Spleen (tissue), 11 donors: ENCODE measurements at regions not wholly inside any gene's neighbourhood (a gene's known extent, or its start where the extent isn't known, plus 50 kb on each side); places are given as distances from the start of the nearest gene placed in this dataset.

ENCODE experiments used
- DNase-seq: peaks from one replicate; pipeline ENCODE4 v3.0.0-alpha.2; 2020
- H3K27ac ChIP-seq, 8 donors: fragments of 200-600 bp; sonication (generic) in 7 of 8; 1 replicate in 4 of 8; 2 replicates in 4 of 8; pipeline versions ENCODE4 v1.5.0 to v1.8.0; 2016 to 2021; ENCODE audit warnings: inconsistent platforms in 4 of 8, mild to moderate bottlenecking in 4 of 8, moderate library complexity in 1 of 8
- H3K27me3 ChIP-seq, 7 donors: fragments of 200-600 bp; sonication (generic) in 6 of 7; replicated peaks in 1 of 7; 1 replicate in 4 of 7; 2 replicates in 3 of 7; pipeline versions ENCODE4 v1.5.0 to v1.8.0; 2016 to 2021; ENCODE audit warnings: inconsistent platforms in 3 of 7, mild to moderate bottlenecking in 1 of 7
- H3K36me3 ChIP-seq, 6 donors: fragments of 200-600 bp; sonication (generic) in 5 of 6; 1 replicate in 4 of 6; 2 replicates in 2 of 6; pipeline versions ENCODE4 v1.5.0 to v1.8.0; 2016 to 2021; ENCODE audit warnings: inconsistent platforms in 2 of 6
- H3K4me1 ChIP-seq, 6 donors: fragments of 200-600 bp; sonication (generic) in 5 of 6; 1 replicate in 3 of 6; 2 replicates in 3 of 6; pipeline versions ENCODE4 v1.5.0 to v1.8.0; 2016 to 2021; ENCODE audit warnings: inconsistent platforms in 3 of 6
- H3K4me3 ChIP-seq, 8 donors: fragments of 200-600 bp; sonication (generic) in 7 of 8; 1 replicate in 4 of 8; 2 replicates in 4 of 8; pipeline versions ENCODE4 v1.5.0 to v1.8.0; 2016 to 2021; ENCODE audit warnings: inconsistent platforms in 4 of 8, mild to moderate bottlenecking in 4 of 8, moderate library complexity in 2 of 8
- H3K9me3 ChIP-seq, 8 donors: fragments of 200-600 bp; sonication (generic) in 7 of 8; 1 replicate in 4 of 8; 2 replicates in 4 of 8; pipeline versions ENCODE4 v1.5.0 to v1.8.0; 2016 to 2021; ENCODE audit warnings: inconsistent platforms in 4 of 8
- CTCF ChIP-seq, 11 experiments: fragments of 200-600 bp in 7 of 11; fragments of 450-650 bp in 4 of 11; sonication (generic) in 4 of 11; IDR thresholded peaks in 8 of 11; conservative IDR thresholded peaks in 3 of 11; 1 replicate in 7 of 11; 2 replicates in 4 of 11; pipeline versions ENCODE4 v1.4.0 to v1.8.0; 2016 to 2021; ENCODE audit warnings: antibody characterized with exemption in 11 of 11, inconsistent platforms in 4 of 11, mild to moderate bottlenecking in 1 of 11
- POLR2A ChIP-seq, 3 donors: fragments of 450-650 bp; IDR thresholded peaks; one replicate each; pipeline ENCODE4 v1.5.1; 2017; ENCODE audit warnings: antibody characterized with exemption in 3 of 3, mild to moderate bottlenecking in 1 of 3
- POLR2AphosphoS5 ChIP-seq, 3 donors: sonication (generic); formaldehyde crosslinking; IDR thresholded peaks; one replicate each; pipeline ENCODE4 v1.5.1; 2017; ENCODE audit warnings: antibody characterized with exemption in 3 of 3
- WGBS, 5 donors: extraction: QIAGEN DNeasy Blood & Tissue Kit in 3 of 5; methylation state at CpG; one replicate each; pipeline versions ENCODE4 v1.1.5 to v1.1.7; 2013 to 2018; 5-methylcytosine and 5-hydroxymethylcytosine counted together
- intact Hi-C: fragments of 100-400 bp; cut with DNase I; formaldehyde crosslinking; loops from one replicate; pipeline ENCODE4 v1.15.0; 2023; ENCODE audit warnings: low total_unique reads
- donor health status: healthy with polysubstance abuse.
- donor health status: DM: no; HTN: no; CAD: no; lungs with moderate emphysema.
- donor health status: DM: no; HTN: no; CAD: no.
- donor health status: Bipolar disorder and iron deficiency.
- donor health status: healthy.
- donor health status: DM: no; HTN: no; CAD: no.
- donor health status: DM: yes; HTN: yes; CAD: no.

- Histone ChIP-seq H3K4me1 (peaks cover 0 to 12% (median 5%) of the 10 kb centered on the region in 6 donors), H3K36me3 (no peaks in the 10 kb centered on the region), H3K4me3 (no peak overlapping the region), H3K9me3 (peaks cover 0 to 20% (median 18%) of the 10 kb centered on the region in 8 donors), H3K27me3 (peaks cover 0 to 87% (median 28%) of the 10 kb centered on the region in 7 donors), H3K27ac (no peak overlapping the region)
- TF ChIP-seq CTCF (IDR thresholded peaks at IDR 0.05 in 8 of 11, conservative IDR thresholded peaks at IDR 0.05 in 3 of 11): no peak
- no peak for TF ChIP-seq POLR2A (IDR thresholded peaks at IDR 0.05)
- TF ChIP-seq POLR2AphosphoS5 (IDR thresholded peaks at IDR 0.05): no peak
- DNase-seq: no peak
- WGBS, 5 donors: 58 to 74% (median 69%) methylated on average over 12 to 16 of the region's 16 CpGs
- intact Hi-C loops: no loop called here
Measured at GRCh38 chr2:120670771-120671480, 64.7 kb upstream of the GLI2 start.

- no peak for TF ChIP-seq POLR2A (IDR thresholded peaks at IDR 0.05)
- no peak for TF ChIP-seq CTCF (IDR thresholded peaks at IDR 0.05 in 8 of 11, conservative IDR thresholded peaks at IDR 0.05 in 3 of 11)
- no peak for TF ChIP-seq POLR2AphosphoS5 (IDR thresholded peaks at IDR 0.05)
- Histone ChIP-seq H3K27me3 (peaks cover 0 to 97% (median 28%) of the 10 kb centered on the region in 7 donors), H3K27ac (no peak overlapping the region), H3K36me3 (no peaks in the 10 kb centered on the region), H3K9me3 (peaks cover 0 to 4% (median under 1%) of the 10 kb centered on the region in 8 donors), H3K4me1 (peaks cover 0 to 12% (median 5%) of the 10 kb centered on the region in 6 donors), H3K4me3 (no peak overlapping the region)
- whole genome bisulfite sequencing, 5 donors: 74 to 87% (median 77%) methylated on average over 16 of the region's 16 CpGs
- no peak for DNase-seq
- intact Hi-C loops: no loop called here
Measured at GRCh38 chr2:120672526-120673204, 63.0 kb upstream of the GLI2 start.

GRCh38 chr2:120673205-120673550 lies 62.5 kb upstream of the GLI2 start:
- Histone ChIP-seq H3K4me3 (no peak overlapping the region), H3K9me3 (no peaks in the 10 kb centered on the region), H3K27ac (no peak overlapping the region), H3K36me3 (no peaks in the 10 kb centered on the region), H3K4me1 (peaks cover 0 to 12% (median 5%) of the 10 kb centered on the region in 6 donors), H3K27me3 (peaks cover 0 to 93% (median 24%) of the 10 kb centered on the region in 7 donors)
- 79 to 91% (median 89%) methylated on average over 8 to 9 of the region's 9 CpGs for WGBS, 5 donors
- DNase-seq: no peak
- intact Hi-C loops: no loop called here
- TF ChIP-seq POLR2A (IDR thresholded peaks at IDR 0.05) (no peak), CTCF (IDR thresholded peaks at IDR 0.05 in 8 of 11, conservative IDR thresholded peaks at IDR 0.05 in 3 of 11) (no peak), POLR2AphosphoS5 (IDR thresholded peaks at IDR 0.05) (no peak)

GRCh38 chr2:120673571-120674061 lies 62.1 kb upstream of the GLI2 start:
- no peak for DNase-seq
- peaks cover 0 to 92% (median 24%) of the 10 kb centered on the region in 7 donors for H3K27me3 ChIP-seq
- H3K9me3 ChIP-seq: no peaks in the 10 kb centered on the region
- H3K27ac ChIP-seq: no peak overlapping the region
- H3K36me3 ChIP-seq: no peaks in the 10 kb centered on the region
- TF ChIP-seq POLR2AphosphoS5 (IDR thresholded peaks at IDR 0.05): no peak
- no peak for TF ChIP-seq CTCF (IDR thresholded peaks at IDR 0.05 in 8 of 11, conservative IDR thresholded peaks at IDR 0.05 in 3 of 11)
- TF ChIP-seq POLR2A (IDR thresholded peaks at IDR 0.05): no peak
- intact Hi-C loops: no loop called here
- 85 to 94% (median 87%) methylated on average over 2 to 13 of the region's 13 CpGs for WGBS, 5 donors
- H3K4me3 ChIP-seq: no peak overlapping the region
- peaks cover 0 to 12% (median 5%) of the 10 kb centered on the region in 6 donors for H3K4me1 ChIP-seq
